VCaP (cell line): ENCODE measurements at regions not wholly inside any gene's neighbourhood (a gene's known extent, or its start where the extent isn't known, plus 50 kb on each side); places are given as distances from the start of the nearest gene placed in this dataset.
"Not testable (repeated sequence)": the region's sequence is repeated elsewhere in the genome, so short reads cannot be mapped to it uniquely, and the experiment has no call there.

Source experiments
- H3K27ac ChIP-seq: fragments of 450-650 bp; 2 replicates; pipeline ENCODE4 v1.5.1; 2017
- TF ChIP-seq, protein P1 (sequence below): fragments of 450-650 bp; conservative IDR thresholded peaks from 2 replicates; pipeline ENCODE4 v1.5.1; 2017; ENCODE audit warnings: mild to moderate bottlenecking, moderate library complexity

DNA sequence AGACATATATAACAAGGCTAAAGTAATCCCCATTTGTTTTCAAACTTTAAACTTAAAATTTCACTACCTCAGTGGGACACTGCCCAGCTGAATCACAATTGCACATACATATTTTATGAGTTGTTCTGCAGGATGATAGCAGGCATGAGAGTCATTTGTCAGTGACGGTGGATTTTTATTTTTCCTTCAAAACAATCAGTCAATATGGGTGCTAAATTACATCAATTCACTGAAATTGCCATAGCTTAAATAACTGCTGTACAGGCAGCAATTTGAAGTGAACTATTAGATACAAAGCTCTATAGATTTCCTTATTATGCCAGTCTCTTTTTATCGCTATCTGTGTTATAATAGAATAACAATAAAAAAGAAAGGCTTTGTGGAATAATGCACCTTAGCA lies 784.6 kb upstream of the ANO3 start:
- H3K27ac ChIP-seq: no peak overlapping the region
- TF ChIP-seq, protein P1, sequence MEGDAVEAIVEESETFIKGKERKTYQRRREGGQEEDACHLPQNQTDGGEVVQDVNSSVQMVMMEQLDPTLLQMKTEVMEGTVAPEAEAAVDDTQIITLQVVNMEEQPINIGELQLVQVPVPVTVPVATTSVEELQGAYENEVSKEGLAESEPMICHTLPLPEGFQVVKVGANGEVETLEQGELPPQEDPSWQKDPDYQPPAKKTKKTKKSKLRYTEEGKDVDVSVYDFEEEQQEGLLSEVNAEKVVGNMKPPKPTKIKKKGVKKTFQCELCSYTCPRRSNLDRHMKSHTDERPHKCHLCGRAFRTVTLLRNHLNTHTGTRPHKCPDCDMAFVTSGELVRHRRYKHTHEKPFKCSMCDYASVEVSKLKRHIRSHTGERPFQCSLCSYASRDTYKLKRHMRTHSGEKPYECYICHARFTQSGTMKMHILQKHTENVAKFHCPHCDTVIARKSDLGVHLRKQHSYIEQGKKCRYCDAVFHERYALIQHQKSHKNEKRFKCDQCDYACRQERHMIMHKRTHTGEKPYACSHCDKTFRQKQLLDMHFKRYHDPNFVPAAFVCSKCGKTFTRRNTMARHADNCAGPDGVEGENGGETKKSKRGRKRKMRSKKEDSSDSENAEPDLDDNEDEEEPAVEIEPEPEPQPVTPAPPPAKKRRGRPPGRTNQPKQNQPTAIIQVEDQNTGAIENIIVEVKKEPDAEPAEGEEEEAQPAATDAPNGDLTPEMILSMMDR: no peak

DNA sequence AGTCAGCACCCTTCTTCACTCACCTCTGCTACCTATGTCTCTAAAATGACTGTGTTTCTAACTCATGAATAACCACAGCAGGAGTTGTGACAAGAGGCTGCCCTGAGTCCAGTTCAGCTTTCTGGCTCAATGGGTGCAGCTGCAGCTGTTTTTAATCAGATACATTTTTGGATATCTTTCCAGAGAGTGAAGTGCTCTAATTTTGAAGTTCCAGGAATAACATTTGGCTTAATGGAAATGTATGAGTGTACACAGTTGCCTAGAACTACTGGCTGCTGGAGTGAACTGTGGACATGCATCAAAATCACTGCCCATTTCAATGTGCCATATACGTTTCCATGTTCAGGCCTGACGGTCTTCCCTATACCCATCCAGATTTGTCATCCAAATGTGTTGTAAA lies 769.5 kb upstream of the ANO3 start:
- H3K27ac ChIP-seq: no peak overlapping the region
- TF ChIP-seq, protein P1: no peak

DNA sequence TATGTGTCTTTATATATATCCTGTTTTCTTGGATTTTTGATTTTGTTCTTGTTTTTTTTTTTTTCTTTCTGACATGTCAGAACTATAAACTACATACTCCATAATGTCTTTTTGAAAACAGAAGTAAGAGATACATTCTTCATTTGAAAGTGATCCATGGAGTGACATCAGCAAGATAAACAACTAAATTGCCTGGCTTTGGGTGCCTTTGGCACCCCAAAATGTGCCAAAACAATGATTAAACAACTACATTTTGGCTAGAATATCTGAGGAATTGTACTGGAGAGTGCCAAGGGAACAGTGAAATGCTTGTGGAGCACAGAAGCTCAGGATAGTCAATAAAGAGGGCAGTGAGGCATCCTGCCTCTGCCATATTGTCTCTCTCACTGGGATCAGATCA lies 766.1 kb upstream of the ANO3 start:
- TF ChIP-seq, protein P1: no peak
- no peak overlapping the region for H3K27ac ChIP-seq

DNA sequence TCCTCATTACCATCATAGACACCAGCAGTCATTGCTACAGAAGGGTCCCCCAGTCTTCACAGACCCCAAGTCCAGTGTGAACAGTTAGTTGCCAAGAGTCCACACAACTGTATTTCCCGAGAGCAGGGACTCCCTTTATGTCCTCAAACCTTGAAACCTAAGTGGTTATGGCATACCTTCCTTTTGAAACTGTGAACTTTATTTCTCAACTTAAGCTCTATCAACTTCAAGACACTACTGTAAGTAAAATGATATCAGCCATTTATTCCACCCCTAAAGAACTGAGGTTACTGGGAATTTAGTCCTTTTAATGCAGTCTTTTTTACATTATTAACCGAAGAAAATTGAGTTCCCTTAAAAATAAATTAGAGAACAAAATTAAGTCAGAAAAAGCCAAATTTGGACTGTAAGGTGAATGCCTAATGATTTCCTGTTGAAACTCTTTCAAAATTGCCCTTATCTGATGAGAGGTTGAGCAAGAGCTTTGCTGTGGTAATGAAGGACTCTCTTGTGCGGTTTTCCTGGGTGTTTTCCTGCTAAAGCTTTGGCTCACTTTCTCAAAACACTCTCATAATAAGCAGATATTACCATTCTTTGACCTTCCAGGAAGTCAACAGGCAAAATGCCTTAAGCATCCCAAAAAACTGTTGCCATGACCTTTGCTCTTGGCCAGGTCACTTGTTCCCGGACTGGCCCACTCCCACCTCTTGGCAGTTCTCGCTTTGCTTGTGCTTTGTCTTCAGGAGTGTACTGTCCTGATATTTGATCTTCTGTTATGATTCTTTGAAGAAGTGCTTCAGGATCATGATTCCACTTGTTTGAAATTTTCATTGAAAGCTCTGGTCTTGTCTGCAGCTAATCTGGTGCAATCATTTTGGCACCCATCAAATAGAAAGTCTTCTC lies 765.4 kb upstream of the ANO3 start:
- TF ChIP-seq, protein P1: no peak
- no peak overlapping the region for H3K27ac ChIP-seq

DNA sequence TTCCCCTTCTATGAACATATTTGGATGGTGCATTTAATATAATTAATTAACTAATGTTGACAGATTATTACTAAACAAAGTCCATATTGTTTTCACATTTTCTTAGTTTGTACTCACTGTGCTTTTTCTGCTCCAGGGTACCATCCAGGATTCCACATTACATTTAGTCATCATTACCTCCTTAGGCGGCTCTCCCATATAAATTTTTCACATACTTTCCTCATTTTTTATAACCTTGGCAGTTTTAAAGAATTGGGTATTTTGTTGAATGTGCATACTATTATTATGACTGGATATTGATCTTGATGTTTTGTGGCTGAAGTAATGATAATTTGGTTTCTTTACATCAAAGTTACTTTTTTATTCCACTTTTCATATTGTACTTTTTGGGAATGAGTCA lies 755.6 kb upstream of the ANO3 start:
- TF ChIP-seq, protein P1: no peak
- no peak overlapping the region for H3K27ac ChIP-seq

DNA sequence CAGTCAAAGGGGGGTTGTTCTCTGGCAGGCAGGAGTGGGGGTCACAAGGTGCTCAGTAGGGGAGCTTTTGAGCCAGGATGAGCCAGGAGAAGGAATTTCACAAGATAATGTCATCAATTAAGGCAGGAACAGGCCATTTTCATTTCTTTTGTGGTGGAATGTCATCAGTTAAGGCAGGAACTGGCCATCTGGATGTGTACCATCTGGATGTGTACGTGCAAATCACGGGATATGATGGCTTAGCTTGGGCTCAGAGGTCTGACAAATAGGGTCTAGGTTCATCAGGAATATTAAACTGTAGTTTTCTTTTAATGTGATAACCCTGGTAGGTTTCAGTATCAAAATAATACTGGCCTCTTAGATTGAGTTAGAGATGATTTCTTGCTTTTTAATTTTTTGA lies 752.4 kb upstream of the ANO3 start:
- H3K27ac ChIP-seq: not testable (repeated sequence)

DNA sequence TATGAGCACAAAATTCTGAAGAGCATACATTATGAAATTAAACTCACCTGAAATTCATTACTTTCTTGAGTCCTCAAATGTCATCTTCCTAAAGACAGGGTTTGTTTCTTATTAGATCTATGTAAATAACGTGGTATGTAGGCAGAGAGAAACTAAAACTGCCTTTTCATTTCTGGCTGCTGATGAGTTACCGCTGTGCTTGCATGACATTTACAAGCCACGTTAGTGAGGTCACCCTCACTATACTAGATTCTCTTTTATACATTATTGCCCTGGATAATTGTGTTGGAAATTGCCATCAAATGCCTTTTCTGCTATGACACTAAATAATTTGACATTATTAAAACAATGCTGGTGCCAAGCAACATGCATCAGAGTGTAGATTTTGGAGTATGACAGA lies 748.3 kb upstream of the ANO3 start:
- TF ChIP-seq, protein P1: no peak
- H3K27ac ChIP-seq: no peak overlapping the region

DNA sequence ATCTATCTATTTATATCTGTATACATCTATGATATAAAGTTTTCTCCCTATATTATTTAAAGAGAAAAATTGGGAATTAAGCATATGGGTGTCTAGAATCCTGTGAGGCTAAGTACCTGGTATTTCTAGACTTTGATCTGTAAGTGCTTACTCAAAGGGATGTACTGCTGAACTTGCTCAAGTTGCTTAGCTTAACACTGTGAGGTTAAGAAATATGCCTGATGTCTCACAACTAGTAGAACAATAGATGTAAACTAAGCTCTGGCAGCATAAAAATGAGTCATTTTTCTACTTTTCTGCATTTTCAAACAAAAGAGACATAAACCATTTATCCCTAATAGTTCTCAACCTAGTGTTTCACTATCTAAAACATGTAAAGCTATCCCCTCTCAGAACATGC lies 744.4 kb upstream of the ANO3 start:
- TF ChIP-seq, protein P1: no peak

More for the DNA sequence above, 744.4 kb upstream of the ANO3 start:
- H3K27ac ChIP-seq: no peak overlapping the region
